ENCODE measurements at regions not wholly inside any gene's neighbourhood (a gene's known extent, or its start where the extent isn't known, plus 50 kb on each side); places are given as distances from the start of the nearest gene placed in this dataset.

DNA sequence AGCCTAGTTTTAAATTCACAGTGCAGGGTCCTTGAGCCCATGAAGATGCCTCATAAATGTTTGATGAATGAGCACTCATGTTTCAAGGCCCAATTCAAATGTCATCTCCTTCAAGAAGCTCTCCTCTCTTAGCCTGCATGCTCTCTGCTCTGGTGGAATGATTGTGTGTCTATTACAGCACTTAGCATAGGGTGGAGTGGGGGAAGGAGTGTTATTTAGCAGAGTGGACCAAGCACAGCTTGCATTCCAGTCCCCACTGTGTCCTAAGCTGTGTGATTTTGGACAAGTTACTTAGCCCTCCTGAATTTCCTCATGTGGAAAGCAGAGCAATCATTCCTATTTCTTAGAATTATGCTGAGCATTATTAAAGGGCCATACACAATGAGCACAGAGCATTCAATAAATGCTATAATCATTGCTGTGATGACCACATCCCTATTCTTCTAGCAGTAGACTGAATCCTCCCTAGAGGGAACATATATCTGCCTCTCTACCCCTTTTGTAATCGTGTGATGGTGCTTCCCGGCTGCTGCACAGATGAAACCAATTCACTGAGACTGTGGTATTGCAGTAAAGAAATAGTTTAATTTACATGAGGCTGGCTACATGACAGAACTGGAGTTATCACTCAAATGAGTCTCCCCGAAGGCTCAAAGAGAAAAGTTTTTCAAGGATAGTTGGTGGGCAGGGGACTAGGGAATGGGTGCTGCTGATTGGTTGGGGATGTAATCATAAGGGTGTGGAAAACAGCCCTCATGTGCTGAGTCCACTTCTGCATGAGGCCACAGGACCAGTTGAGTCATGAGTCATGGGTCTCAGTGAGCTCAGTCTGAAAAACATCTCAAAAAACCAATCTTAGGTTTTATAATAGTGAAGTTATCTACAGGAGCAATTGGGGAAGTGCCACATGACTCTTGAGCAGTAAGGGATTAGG is 173.4 kb upstream of the NDUFV2 start (continued):
- TF ChIP-seq MGA (IDR thresholded peaks at IDR 0.05) (peak; percentile 60), BHLHE40 (IDR thresholded peaks at IDR 0.05; ENCODE audit: low read length) (no peak), MYBL2 (IDR thresholded peaks at IDR 0.05; ENCODE audit: low read depth) (no peak), MYBL2 (CRISPR knock-in tag; IDR thresholded peaks at IDR 0.05; ENCODE audit: borderline replicate concordance) (no peak), ZKSCAN8 (CRISPR knock-in tag; IDR thresholded peaks at IDR 0.05) (no peak), ZNF444 (CRISPR knock-in tag; IDR thresholded peaks at IDR 0.05) (no peak), SP1 (CRISPR knock-in tag; IDR thresholded peaks at IDR 0.05) (no peak), CEBPG (CRISPR knock-in tag; IDR thresholded peaks at IDR 0.05) (no peak), CEBPG (tag; conservative IDR thresholded peaks at IDR 0.05 in 1 of 2, IDR thresholded peaks at IDR 0.05 in 1 of 2) (no peak), NUFIP1 (IDR thresholded peaks at IDR 0.05; ENCODE audit: partially characterized antibody) (no peak), L3MBTL2 (IDR thresholded peaks at IDR 0.05) (peak; percentile 44; the same call in 1 of the 2 replicates), ZNF76 (CRISPR knock-in tag; IDR thresholded peaks at IDR 0.05; ENCODE audit: borderline replicate concordance) (no peak), CHD1 (IDR thresholded peaks at IDR 0.05; ENCODE audit: low read length) (no peak), SPI1 (IDR thresholded peaks at IDR 0.05; ENCODE audit: borderline replicate concordance, low read depth, low read length) (peak; percentile 58; the same call in 1 of the 2 replicates)
- TF ChIP-seq, protein P1, sequence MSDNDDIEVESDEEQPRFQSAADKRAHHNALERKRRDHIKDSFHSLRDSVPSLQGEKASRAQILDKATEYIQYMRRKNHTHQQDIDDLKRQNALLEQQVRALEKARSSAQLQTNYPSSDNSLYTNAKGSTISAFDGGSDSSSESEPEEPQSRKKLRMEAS (CRISPR knock-in tag; IDR thresholded peaks at IDR 0.05) = peak; percentile 21; the same call in 1 of the 2 replicates
- TF ChIP-seq, protein P2, sequence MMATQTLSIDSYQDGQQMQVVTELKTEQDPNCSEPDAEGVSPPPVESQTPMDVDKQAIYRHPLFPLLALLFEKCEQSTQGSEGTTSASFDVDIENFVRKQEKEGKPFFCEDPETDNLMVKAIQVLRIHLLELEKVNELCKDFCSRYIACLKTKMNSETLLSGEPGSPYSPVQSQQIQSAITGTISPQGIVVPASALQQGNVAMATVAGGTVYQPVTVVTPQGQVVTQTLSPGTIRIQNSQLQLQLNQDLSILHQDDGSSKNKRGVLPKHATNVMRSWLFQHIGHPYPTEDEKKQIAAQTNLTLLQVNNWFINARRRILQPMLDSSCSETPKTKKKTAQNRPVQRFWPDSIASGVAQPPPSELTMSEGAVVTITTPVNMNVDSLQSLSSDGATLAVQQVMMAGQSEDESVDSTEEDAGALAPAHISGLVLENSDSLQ (IDR thresholded peaks at IDR 0.05) = no peak

All from K562 (cell line).